Gastrocnemius medialis (tissue), 4 donors: ENCODE measurements at regions not wholly inside any gene's neighbourhood (a gene's known extent, or its start where the extent isn't known, plus 50 kb on each side); places are given as distances from the start of the nearest gene placed in this dataset.

Source experiments
- CTCF ChIP-seq, 5 experiments: fragments of 450-650 bp in 3 of 5; fragments of 200-600 bp in 2 of 5; sonication (generic) in 2 of 5; IDR thresholded peaks in 4 of 5; conservative IDR thresholded peaks in 1 of 5; 1 replicate in 4 of 5; 2 replicates in 1 of 5; pipeline ENCODE4 v1.5.1; 2016 to 2019; ENCODE audit warnings: antibody characterized with exemption in 5 of 5, mild to moderate bottlenecking in 3 of 5, moderate library complexity in 3 of 5
- POLR2A ChIP-seq, 2 donors: fragments of 450-650 bp; IDR thresholded peaks; one replicate each; pipeline ENCODE4 v1.6.1; 2017; ENCODE audit warnings: antibody characterized with exemption in 2 of 2, mild to moderate bottlenecking in 2 of 2, moderate library complexity in 2 of 2

- TF ChIP-seq CTCF (IDR thresholded peaks at IDR 0.05 in 4 of 5, conservative IDR thresholded peaks at IDR 0.05 in 1 of 5) (no peak), POLR2A (IDR thresholded peaks at IDR 0.05) (no peak)
These were observed 126.3 kb upstream of the KLF3 start for GRCh38 chr4:38537666-38538065.
